Skeletal muscle tissue (tissue), 3 donors: ENCODE measurements at regions not wholly inside any gene's neighbourhood (a gene's known extent, or its start where the extent isn't known, plus 50 kb on each side); places are given as distances from the start of the nearest gene placed in this dataset.

Source experiments
- H3K27ac ChIP-seq: one replicate; pipeline ENCODE4 v1.7.0; 2013; ENCODE audit warnings: mild to moderate bottlenecking, low read depth, low read length, inconsistent platforms
- H3K27me3 ChIP-seq, 3 donors: one replicate each; pipeline ENCODE4 v1.7.0; 2013; ENCODE audit warnings: low read length in 3 of 3; ENCODE audit not compliant: control insufficient read depth in 3 of 3, insufficient read depth in 3 of 3
- H3K36me3 ChIP-seq, 3 donors: one replicate each; pipeline ENCODE4 v1.7.0; 2013; ENCODE audit warnings: low read length in 3 of 3; ENCODE audit not compliant: control insufficient read depth in 3 of 3, insufficient read depth in 3 of 3
- H3K4me1 ChIP-seq, 3 donors: one replicate each; pipeline ENCODE4 v1.7.0; 2013; ENCODE audit warnings: low read length in 3 of 3, mild to moderate bottlenecking in 3 of 3; ENCODE audit not compliant: control insufficient read depth in 3 of 3, insufficient read depth in 3 of 3
- H3K4me3 ChIP-seq, 3 donors: one replicate each; pipeline ENCODE4 v1.7.0; 2013; ENCODE audit warnings: low read length in 3 of 3
- H3K9ac ChIP-seq, 3 donors: one replicate each; pipeline ENCODE4 v1.7.0; 2013; ENCODE audit warnings: low read length in 3 of 3, mild to moderate bottlenecking in 3 of 3, moderate library complexity in 2 of 3, low read depth in 1 of 3
- H3K9me3 ChIP-seq, 3 donors: one replicate each; pipeline ENCODE4 v1.7.0; 2013; ENCODE audit warnings: low read length in 3 of 3; ENCODE audit not compliant: control insufficient read depth in 3 of 3
- donor health status: Osteomylitis.

- peaks cover 32 to 63% (median 41%) of the 10 kb centered on the region in 3 donors for H3K27me3 ChIP-seq
- H3K36me3 ChIP-seq: no peaks in the 10 kb centered on the region
- H3K9me3 ChIP-seq: no peaks in the 10 kb centered on the region
- H3K27ac ChIP-seq: no peak overlapping the region
- H3K4me1 ChIP-seq: peaks cover 0 to 4% (median 0%) of the 10 kb centered on the region in 3 donors
- no peak overlapping the region for H3K9ac ChIP-seq
- H3K4me3 ChIP-seq: no peak overlapping the region
These were observed 66.4 kb upstream of the ADGRA1 start for GRCh38 chr10:133021116-133021962.

- Histone ChIP-seq H3K27me3 (peaks cover 21 to 53% (median 31%) of the 10 kb centered on the region in 3 donors), H3K9ac (no peak overlapping the region), H3K4me1 (peaks cover 0 to 4% (median 0%) of the 10 kb centered on the region in 3 donors), H3K4me3 (no peak overlapping the region), H3K36me3 (no peaks in the 10 kb centered on the region), H3K27ac (no peak overlapping the region), H3K9me3 (no peaks in the 10 kb centered on the region)
These were observed 67.4 kb upstream of the ADGRA1 start for GRCh38 chr10:133020193-133020817.

- H3K4me1 ChIP-seq: no peaks in the 10 kb centered on the region
- no peak overlapping the region for H3K9ac ChIP-seq
- H3K27me3 ChIP-seq: peaks cover 15 to 47% (median 28%) of the 10 kb centered on the region in 3 donors
- no peak overlapping the region for H3K4me3 ChIP-seq
- H3K36me3 ChIP-seq: no peaks in the 10 kb centered on the region
- H3K9me3 ChIP-seq: no peaks in the 10 kb centered on the region
- no peak overlapping the region for H3K27ac ChIP-seq
These were observed 68.1 kb upstream of the ADGRA1 start for GRCh38 chr10:133019651-133020050.

- Histone ChIP-seq H3K27ac (no peak overlapping the region), H3K27me3 (peaks cover 12 to 46% (median 25%) of the 10 kb centered on the region in 3 donors), H3K36me3 (no peaks in the 10 kb centered on the region), H3K9me3 (no peaks in the 10 kb centered on the region), H3K4me3 (no peak overlapping the region), H3K4me1 (no peaks in the 10 kb centered on the region), H3K9ac (no peak overlapping the region)
These were observed 68.5 kb upstream of the ADGRA1 start for GRCh38 chr10:133019191-133019590.

GRCh38 chr10:133018491-133018890 lies 69.2 kb upstream of the ADGRA1 start:
- no peaks in the 10 kb centered on the region for H3K9me3 ChIP-seq

GRCh38 chr10:133017203-133017601 lies 70.5 kb upstream of the ADGRA1 start:
- H3K27me3 ChIP-seq: peaks cover 6 to 35% (median 11%) of the 10 kb centered on the region in 3 donors
- H3K4me3 ChIP-seq: no peak overlapping the region
- H3K9me3 ChIP-seq: no peaks in the 10 kb centered on the region
- no peaks in the 10 kb centered on the region for H3K36me3 ChIP-seq
- H3K27ac ChIP-seq: no peak overlapping the region
- H3K9ac ChIP-seq: no peak overlapping the region
- H3K4me1 ChIP-seq: no peaks in the 10 kb centered on the region

More at GRCh38 chr10:133018491-133018890, 69.2 kb upstream of the ADGRA1 start:
- Histone ChIP-seq H3K27ac (no peak overlapping the region), H3K9ac (no peak overlapping the region), H3K27me3 (peaks cover 12 to 40% (median 21%) of the 10 kb centered on the region in 3 donors), H3K4me3 (no peak overlapping the region), H3K36me3 (no peaks in the 10 kb centered on the region), H3K4me1 (no peaks in the 10 kb centered on the region)

GRCh38 chr10:133016493-133017202 lies 71.1 kb upstream of the ADGRA1 start:
- Histone ChIP-seq H3K27me3 (peaks cover 4 to 29% (median 10%) of the 10 kb centered on the region in 3 donors), H3K4me1 (no peaks in the 10 kb centered on the region), H3K27ac (no peak overlapping the region), H3K4me3 (no peak overlapping the region), H3K9ac (no peak overlapping the region), H3K9me3 (no peaks in the 10 kb centered on the region), H3K36me3 (no peaks in the 10 kb centered on the region)

GRCh38 chr10:133015816-133016462 lies 71.8 kb upstream of the ADGRA1 start:
- peaks cover 2 to 24% (median 2%) of the 10 kb centered on the region in 3 donors for H3K27me3 ChIP-seq
- H3K9me3 ChIP-seq: no peaks in the 10 kb centered on the region
- H3K4me1 ChIP-seq: no peaks in the 10 kb centered on the region
- no peaks in the 10 kb centered on the region for H3K36me3 ChIP-seq
- no peak overlapping the region for H3K27ac ChIP-seq
- H3K9ac ChIP-seq: no peak overlapping the region
- H3K4me3 ChIP-seq: no peak overlapping the region

- Histone ChIP-seq H3K27me3 (peaks cover 0 to 21% (median 4%) of the 10 kb centered on the region in 3 donors), H3K36me3 (no peaks in the 10 kb centered on the region), H3K9me3 (no peaks in the 10 kb centered on the region)
These were observed 72.4 kb upstream of the ADGRA1 start for GRCh38 chr10:133015321-133015720.

More at GRCh38 chr10:133015321-133015720, 72.4 kb upstream of the ADGRA1 start:
- H3K27ac ChIP-seq: no peak overlapping the region
- H3K4me1 ChIP-seq: no peaks in the 10 kb centered on the region
- no peak overlapping the region for H3K9ac ChIP-seq
- H3K4me3 ChIP-seq: no peak overlapping the region
